Gastrocnemius medialis (tissue), 4 donors: ENCODE measurements at regions not wholly inside any gene's neighbourhood (a gene's known extent, or its start where the extent isn't known, plus 50 kb on each side); places are given as distances from the start of the nearest gene placed in this dataset.

Experiments used
- ATAC-seq, 2 donors: fragments of 150-250 bp; one replicate each; pipeline ENCODE4 v1.9.1; 2016
- DNase-seq, 2 donors: peaks; one replicate each; pipeline ENCODE4 v3.0.0-alpha.2; 2019
- H3K27ac ChIP-seq, 4 donors: fragments of 200-600 bp; sonication (generic); 1 replicate in 1 of 4; 2 replicates in 3 of 4; pipeline ENCODE4 v1.5.1; 2016 to 2018; ENCODE audit warnings: mild to moderate bottlenecking in 2 of 4, moderate library complexity in 1 of 4
- H3K27me3 ChIP-seq, 3 donors: fragments of 200-600 bp; sonication (generic) in 2 of 3; 1 replicate in 1 of 3; 2 replicates in 2 of 3; pipeline versions ENCODE4 v1.5.1 to v1.6.0; 2016 to 2019; ENCODE audit warnings: mild to moderate bottlenecking in 1 of 3, moderate library complexity in 1 of 3
- H3K36me3 ChIP-seq, 2 donors: fragments of 200-600 bp; sonication (generic) in 1 of 2; one replicate each; pipeline ENCODE4 v1.5.1; 2017 to 2018
- H3K4me1 ChIP-seq, 2 donors: fragments of 200-600 bp; sonication (generic) in 1 of 2; one replicate each; pipeline ENCODE4 v1.5.1; 2016 to 2017; ENCODE audit warnings: mild to moderate bottlenecking in 2 of 2
- H3K4me3 ChIP-seq, 4 donors: fragments of 200-600 bp; sonication (generic) in 3 of 4; 1 replicate in 1 of 4; 2 replicates in 3 of 4; pipeline ENCODE4 v1.5.1; 2016 to 2019; ENCODE audit warnings: mild to moderate bottlenecking in 2 of 4
- H3K9me3 ChIP-seq, 3 donors: fragments of 200-600 bp; sonication (generic) in 2 of 3; 1 replicate in 1 of 3; 2 replicates in 2 of 3; pipeline ENCODE4 v1.5.1; 2016 to 2019
- CTCF ChIP-seq, 5 experiments: fragments of 450-650 bp in 3 of 5; fragments of 200-600 bp in 2 of 5; sonication (generic) in 2 of 5; IDR thresholded peaks in 4 of 5; conservative IDR thresholded peaks in 1 of 5; 1 replicate in 4 of 5; 2 replicates in 1 of 5; pipeline ENCODE4 v1.5.1; 2016 to 2019; ENCODE audit warnings: antibody characterized with exemption in 5 of 5, mild to moderate bottlenecking in 3 of 5, moderate library complexity in 3 of 5
- POLR2A ChIP-seq, 2 donors: fragments of 450-650 bp; IDR thresholded peaks; one replicate each; pipeline ENCODE4 v1.6.1; 2017; ENCODE audit warnings: antibody characterized with exemption in 2 of 2, mild to moderate bottlenecking in 2 of 2, moderate library complexity in 2 of 2
- in situ Hi-C, 4 donors: fragments of 200-750 bp; cut with MboI; loops; one replicate each; pipeline versions ENCODE4 v1.15.0 to v1.8.0; 2017; ENCODE audit warnings: low sequenced_read_pairs in 4 of 4
- intact Hi-C: fragments of 100-400 bp; cut with DNase I; formaldehyde crosslinking; loops from one replicate; pipeline ENCODE4 v1.15.1; 2023; ENCODE audit warnings: low total_unique reads

- TF ChIP-seq CTCF (IDR thresholded peaks at IDR 0.05 in 4 of 5, conservative IDR thresholded peaks at IDR 0.05 in 1 of 5): no peak
- TF ChIP-seq POLR2A (IDR thresholded peaks at IDR 0.05): no peak
- DNase-seq: no peak
- no peak for ATAC-seq
- Histone ChIP-seq H3K4me3 (no peak overlapping the region), H3K9me3 (no peaks in the 10 kb centered on the region), H3K36me3 (no peaks in the 10 kb centered on the region), H3K27ac (no peak overlapping the region), H3K27me3 (no peaks in the 10 kb centered on the region), H3K4me1 (no peaks in the 10 kb centered on the region)
- intact Hi-C loops (no loop called here), in situ Hi-C loops (no loop called here)
These were observed 332.3 kb upstream of the DPYD start for GRCh38 chr1:98253145-98253544.

- TF ChIP-seq POLR2A (IDR thresholded peaks at IDR 0.05) (no peak), CTCF (IDR thresholded peaks at IDR 0.05 in 4 of 5, conservative IDR thresholded peaks at IDR 0.05 in 1 of 5) (no peak)
- DNase-seq (no peak), ATAC-seq (no peak)
- intact Hi-C loops (no loop called here), in situ Hi-C loops (no loop called here)
- no peak overlapping the region for H3K27ac ChIP-seq
- no peaks in the 10 kb centered on the region for H3K4me1 ChIP-seq
- H3K36me3 ChIP-seq: no peaks in the 10 kb centered on the region
- H3K9me3 ChIP-seq: no peaks in the 10 kb centered on the region
- H3K4me3 ChIP-seq: no peak overlapping the region
- no peaks in the 10 kb centered on the region for H3K27me3 ChIP-seq
These were observed 330.7 kb upstream of the DPYD start for GRCh38 chr1:98251497-98251896.

GRCh38 chr1:98232678-98233077, 311.8 kb upstream of the DPYD start:
- DNase-seq: no peak
- Histone ChIP-seq H3K4me1 (no peaks in the 10 kb centered on the region), H3K4me3 (no peak overlapping the region), H3K27ac (no peak overlapping the region), H3K36me3 (no peaks in the 10 kb centered on the region), H3K9me3 (no peaks in the 10 kb centered on the region), H3K27me3 (no peaks in the 10 kb centered on the region)
- TF ChIP-seq CTCF (IDR thresholded peaks at IDR 0.05 in 4 of 5, conservative IDR thresholded peaks at IDR 0.05 in 1 of 5) (no peak), POLR2A (IDR thresholded peaks at IDR 0.05) (no peak)
- intact Hi-C loops: no loop called here
- no peak for ATAC-seq
- in situ Hi-C loops: no loop called here

- Histone ChIP-seq H3K27me3 (peaks cover 0 to 3% (median 0%) of the 10 kb centered on the region in 3 donors), H3K4me1 (no peaks in the 10 kb centered on the region), H3K36me3 (no peaks in the 10 kb centered on the region), H3K4me3 (no peak overlapping the region), H3K9me3 (no peaks in the 10 kb centered on the region), H3K27ac (no peak overlapping the region)
- intact Hi-C loops (no loop called here), in situ Hi-C loops (no loop called here)
- no peak for TF ChIP-seq CTCF (IDR thresholded peaks at IDR 0.05 in 4 of 5, conservative IDR thresholded peaks at IDR 0.05 in 1 of 5)
- no peak for TF ChIP-seq POLR2A (IDR thresholded peaks at IDR 0.05)
- ATAC-seq: no peak
- DNase-seq: no peak
These were observed 301.9 kb upstream of the DPYD start for GRCh38 chr1:98222706-98223105.

GRCh38 chr1:98221923-98222322, 301.1 kb upstream of the DPYD start:
- Histone ChIP-seq H3K27ac (no peak overlapping the region), H3K36me3 (no peaks in the 10 kb centered on the region), H3K4me1 (no peaks in the 10 kb centered on the region), H3K9me3 (no peaks in the 10 kb centered on the region), H3K27me3 (peaks cover 0 to 3% (median 0%) of the 10 kb centered on the region in 3 donors), H3K4me3 (no peak overlapping the region)
- in situ Hi-C loops (no loop called here), intact Hi-C loops (no loop called here)
- ATAC-seq: no peak
- no peak for DNase-seq
- TF ChIP-seq CTCF (IDR thresholded peaks at IDR 0.05 in 4 of 5, conservative IDR thresholded peaks at IDR 0.05 in 1 of 5) (no peak), POLR2A (IDR thresholded peaks at IDR 0.05) (no peak)
